ENCODE measurements at regions not wholly inside any gene's neighbourhood (a gene's known extent, or its start where the extent isn't known, plus 50 kb on each side); places are given as distances from the start of the nearest gene placed in this dataset.
A peak's percentile ranks its signal among the peaks of the same experiment; 100 is the strongest.

- no peaks in the 10 kb centered on the region for H3K27me3 ChIP-seq (ENCODE audit: control insufficient read depth, insufficient read depth, low read length)
- H3K9me3 ChIP-seq (ENCODE audit: control insufficient read depth, insufficient read depth, low read length), result no peaks in the 10 kb centered on the region
- no peak overlapping the region for H3K27ac ChIP-seq (ENCODE audit: low read depth, low read length)
- WGBS (ENCODE audit: insufficient coverage), result no CpG with 5 or more reads among the region's 1 CpG
- no peak for DNase-seq (ENCODE audit: low read depth in 4 of 6, low spot score in 6 of 6)
- H3K4me1 ChIP-seq (ENCODE audit: control insufficient read depth, insufficient read depth, low read length), result no peaks in the 10 kb centered on the region
- no peak overlapping the region for H3K4me3 ChIP-seq (ENCODE audit: low read depth, low read length)
- H3K36me3 ChIP-seq (ENCODE audit: control insufficient read depth, insufficient read depth, low read length), result no peaks in the 10 kb centered on the region
These were observed 63.1 kb downstream of the TSN start for GRCh38 chr2:121818546-121818945.

- Histone ChIP-seq H3K4me3 (ENCODE audit: low read depth, low read length) (no peak overlapping the region), H3K4me1 (ENCODE audit: control insufficient read depth, insufficient read depth, low read length) (no peaks in the 10 kb centered on the region), H3K27ac (ENCODE audit: low read depth, low read length) (no peak overlapping the region), H3K9me3 (ENCODE audit: control insufficient read depth, insufficient read depth, low read length) (no peaks in the 10 kb centered on the region), H3K27me3 (ENCODE audit: control insufficient read depth, insufficient read depth, low read length) (no peaks in the 10 kb centered on the region), H3K36me3 (ENCODE audit: control insufficient read depth, insufficient read depth, low read length) (no peaks in the 10 kb centered on the region)
- no peak for DNase-seq (ENCODE audit: low read depth in 4 of 6, low spot score in 6 of 6)
- 85% methylated on average over 4 of the region's 6 CpGs for WGBS (ENCODE audit: insufficient coverage)
These were observed 64.4 kb downstream of the TSN start for GRCh38 chr2:121819846-121820245.

GRCh38 chr2:121821476-121822158 lies 66.2 kb downstream of the TSN start:
- Histone ChIP-seq H3K36me3 (ENCODE audit: control insufficient read depth, insufficient read depth, low read length) (no peaks in the 10 kb centered on the region), H3K27me3 (ENCODE audit: control insufficient read depth, insufficient read depth, low read length) (no peaks in the 10 kb centered on the region), H3K27ac (ENCODE audit: low read depth, low read length) (no peak overlapping the region)

GRCh38 chr2:121824264-121824663 lies 68.8 kb downstream of the TSN start:
- Histone ChIP-seq H3K27me3 (ENCODE audit: control insufficient read depth, insufficient read depth, low read length) (no peaks in the 10 kb centered on the region), H3K4me1 (ENCODE audit: control insufficient read depth, insufficient read depth, low read length) (peaks cover 12% of the 10 kb centered on the region), H3K4me3 (ENCODE audit: low read depth, low read length) (no peak overlapping the region), H3K27ac (ENCODE audit: low read depth, low read length) (no peak overlapping the region), H3K36me3 (ENCODE audit: control insufficient read depth, insufficient read depth, low read length) (no peaks in the 10 kb centered on the region), H3K9me3 (ENCODE audit: control insufficient read depth, insufficient read depth, low read length) (no peaks in the 10 kb centered on the region)
- 94% methylated on average over 4 of the region's 4 CpGs for WGBS (ENCODE audit: insufficient coverage)
- no peak for DNase-seq (ENCODE audit: low read depth in 4 of 6, low spot score in 6 of 6)

More at GRCh38 chr2:121821476-121822158, 66.2 kb downstream of the TSN start:
- H3K4me1 ChIP-seq (ENCODE audit: control insufficient read depth, insufficient read depth, low read length), result peaks cover 9% of the 10 kb centered on the region
- H3K9me3 ChIP-seq (ENCODE audit: control insufficient read depth, insufficient read depth, low read length), result no peaks in the 10 kb centered on the region
- no peak overlapping the region for H3K4me3 ChIP-seq (ENCODE audit: low read depth, low read length)
- WGBS (ENCODE audit: insufficient coverage), result 73% methylated on average over 4 of the region's 6 CpGs
- DNase-seq (ENCODE audit: low read depth in 4 of 6, low spot score in 6 of 6), result no peak

GRCh38 chr2:121825003-121825950 lies 69.8 kb downstream of the TSN start:
- H3K27me3 ChIP-seq (ENCODE audit: control insufficient read depth, insufficient read depth, low read length), result no peaks in the 10 kb centered on the region
- H3K9me3 ChIP-seq (ENCODE audit: control insufficient read depth, insufficient read depth, low read length), result peaks cover 1% of the 10 kb centered on the region
- 74% methylated on average over 7 of the region's 8 CpGs for WGBS (ENCODE audit: insufficient coverage)
- H3K4me1 ChIP-seq (ENCODE audit: control insufficient read depth, insufficient read depth, low read length), result peaks cover 12% of the 10 kb centered on the region
- H3K27ac ChIP-seq (ENCODE audit: low read depth, low read length), result no peak overlapping the region
- DNase-seq (ENCODE audit: low read depth in 4 of 6, low spot score in 6 of 6), result no peak
- H3K36me3 ChIP-seq (ENCODE audit: control insufficient read depth, insufficient read depth, low read length), result no peaks in the 10 kb centered on the region
- H3K4me3 ChIP-seq (ENCODE audit: low read depth, low read length), result no peak overlapping the region

- Histone ChIP-seq H3K9me3 (ENCODE audit: control insufficient read depth, insufficient read depth, low read length) (peaks cover 1% of the 10 kb centered on the region), H3K36me3 (ENCODE audit: control insufficient read depth, insufficient read depth, low read length) (no peaks in the 10 kb centered on the region), H3K4me1 (ENCODE audit: control insufficient read depth, insufficient read depth, low read length) (peaks cover 12% of the 10 kb centered on the region), H3K4me3 (ENCODE audit: low read depth, low read length) (no peak overlapping the region), H3K27ac (ENCODE audit: low read depth, low read length) (no peak overlapping the region), H3K27me3 (ENCODE audit: control insufficient read depth, insufficient read depth, low read length) (no peaks in the 10 kb centered on the region)
- 34% methylated on average over 2 of the region's 3 CpGs for WGBS (ENCODE audit: insufficient coverage)
- DNase-seq (ENCODE audit: low read depth in 4 of 6, low spot score in 6 of 6), result peak in 3 of 6 donors; percentile 22 to 84 (median 47)
These were observed 70.6 kb downstream of the TSN start for GRCh38 chr2:121826036-121826435.

- no peaks in the 10 kb centered on the region for H3K27me3 ChIP-seq (ENCODE audit: control insufficient read depth, insufficient read depth, low read length)
- peaks cover 20% of the 10 kb centered on the region for H3K4me1 ChIP-seq (ENCODE audit: control insufficient read depth, insufficient read depth, low read length)
- 46% methylated on average over 12 of the region's 13 CpGs for WGBS (ENCODE audit: insufficient coverage)
- H3K4me3 ChIP-seq (ENCODE audit: low read depth, low read length), result no peak overlapping the region
- H3K9me3 ChIP-seq (ENCODE audit: control insufficient read depth, insufficient read depth, low read length), result peaks cover 1% of the 10 kb centered on the region
- H3K36me3 ChIP-seq (ENCODE audit: control insufficient read depth, insufficient read depth, low read length), result no peaks in the 10 kb centered on the region
- H3K27ac ChIP-seq (ENCODE audit: low read depth, low read length), result no peak overlapping the region
- peak in 2 of 6 donors; percentile 14 to 87 for DNase-seq (ENCODE audit: low read depth in 4 of 6, low spot score in 6 of 6)
These were observed 72.9 kb downstream of the TSN start for GRCh38 chr2:121828281-121828731.

GRCh38 chr2:121830809-121831208 lies 75.4 kb downstream of the TSN start:
- H3K4me1 ChIP-seq (ENCODE audit: control insufficient read depth, insufficient read depth, low read length), result peaks cover 17% of the 10 kb centered on the region
- DNase-seq (ENCODE audit: low read depth in 4 of 6, low spot score in 6 of 6), result no peak
- H3K36me3 ChIP-seq (ENCODE audit: control insufficient read depth, insufficient read depth, low read length), result no peaks in the 10 kb centered on the region
- no peaks in the 10 kb centered on the region for H3K27me3 ChIP-seq (ENCODE audit: control insufficient read depth, insufficient read depth, low read length)
- WGBS (ENCODE audit: insufficient coverage), result no CpG with 5 or more reads among the region's 1 CpG
- no peak overlapping the region for H3K4me3 ChIP-seq (ENCODE audit: low read depth, low read length)
- H3K27ac ChIP-seq (ENCODE audit: low read depth, low read length), result no peak overlapping the region
- H3K9me3 ChIP-seq (ENCODE audit: control insufficient read depth, insufficient read depth, low read length), result peaks cover 1% of the 10 kb centered on the region

GRCh38 chr2:121831841-121832240 lies 76.4 kb downstream of the TSN start:
- DNase-seq (ENCODE audit: low read depth in 4 of 6, low spot score in 6 of 6), result no peak
- 75% methylated on average over 9 of the region's 9 CpGs for WGBS (ENCODE audit: insufficient coverage)
- Histone ChIP-seq H3K27ac (ENCODE audit: low read depth, low read length) (no peak overlapping the region), H3K4me3 (ENCODE audit: low read depth, low read length) (no peak overlapping the region), H3K27me3 (ENCODE audit: control insufficient read depth, insufficient read depth, low read length) (no peaks in the 10 kb centered on the region), H3K36me3 (ENCODE audit: control insufficient read depth, insufficient read depth, low read length) (no peaks in the 10 kb centered on the region), H3K9me3 (ENCODE audit: control insufficient read depth, insufficient read depth, low read length) (peaks cover 1% of the 10 kb centered on the region), H3K4me1 (ENCODE audit: control insufficient read depth, insufficient read depth, low read length) (peaks cover 11% of the 10 kb centered on the region)

Data from spinal cord (tissue), 9 donors.